ENCODE measurements at regions not wholly inside any gene's neighbourhood (a gene's known extent, or its start where the extent isn't known, plus 50 kb on each side); places are given as distances from the start of the nearest gene placed in this dataset.
"Not testable (repeated sequence)": the region's sequence is repeated elsewhere in the genome, so short reads cannot be mapped to it uniquely, and the experiment has no call there.

- no peak for DNase-seq
Measured at GRCh38 chr2:155663265-155663664, 669.3 kb downstream of the NR4A2 start.

- DNase-seq, result no peak
Measured at GRCh38 chr2:155662224-155662623, 670.3 kb downstream of the NR4A2 start.

GRCh38 chr2:155653176-155653575, 679.3 kb downstream of the NR4A2 start:
- DNase-seq, result no peak

- DNase-seq, result no peak
Measured at GRCh38 chr2:155651851-155652250, 680.7 kb downstream of the NR4A2 start.

- no peak for DNase-seq
Measured at GRCh38 chr2:155645791-155646190, 686.7 kb downstream of the NR4A2 start.

GRCh38 chr2:155643056-155643775, 689.3 kb downstream of the NR4A2 start:
- no peak for DNase-seq

- no peak for DNase-seq
Measured at GRCh38 chr2:155633887-155634570, 698.5 kb downstream of the NR4A2 start.

- no peak for DNase-seq
Measured at GRCh38 chr2:155633060-155633839, 699.3 kb downstream of the NR4A2 start.

GRCh38 chr2:155630760-155631159, 701.8 kb downstream of the NR4A2 start:
- DNase-seq, result no peak

- DNase-seq, result no peak
Measured at GRCh38 chr2:155622443-155622842, 710.1 kb downstream of the NR4A2 start.

- DNase-seq, result no peak
Measured at GRCh38 chr2:155600914-155601760, 731.4 kb downstream of the NR4A2 start.

- DNase-seq, result no peak
Measured at GRCh38 chr2:155600296-155600695, 732.2 kb downstream of the NR4A2 start.

- DNase-seq, result no peak
Measured at GRCh38 chr2:155599834-155600233, 732.7 kb downstream of the NR4A2 start.

GRCh38 chr2:155583674-155584195, 748.8 kb downstream of the NR4A2 start:
- DNase-seq, result no peak

GRCh38 chr2:155574941-155575340, 757.6 kb downstream of the NR4A2 start:
- DNase-seq, result no peak

GRCh38 chr2:155547571-155547970, 785.0 kb downstream of the NR4A2 start:
- no peak for DNase-seq

- no peak for DNase-seq
Measured at GRCh38 chr2:155546721-155547555, 785.6 kb downstream of the NR4A2 start.

- not testable (repeated sequence) for DNase-seq
Measured at GRCh38 chr2:155539028-155539427, 793.5 kb downstream of the NR4A2 start.

- DNase-seq, result no peak
Measured at GRCh38 chr2:155528034-155528433, 804.5 kb downstream of the NR4A2 start.

GRCh38 chr2:155525199-155525598, 807.3 kb downstream of the NR4A2 start:
- no peak for DNase-seq

- DNase-seq, result no peak
Measured at GRCh38 chr2:155519529-155520130, 812.9 kb downstream of the NR4A2 start.

Measured in stimulated activated CD4-positive, alpha-beta T cell treated with anti-CD3 and anti-CD28 coated beads, Interleukin-4, amount 100 ng/mL, for 1 hour (primary cell).